ENCODE measurements at regions not wholly inside any gene's neighbourhood (a gene's known extent, or its start where the extent isn't known, plus 50 kb on each side); places are given as distances from the start of the nearest gene placed in this dataset.

DNA sequence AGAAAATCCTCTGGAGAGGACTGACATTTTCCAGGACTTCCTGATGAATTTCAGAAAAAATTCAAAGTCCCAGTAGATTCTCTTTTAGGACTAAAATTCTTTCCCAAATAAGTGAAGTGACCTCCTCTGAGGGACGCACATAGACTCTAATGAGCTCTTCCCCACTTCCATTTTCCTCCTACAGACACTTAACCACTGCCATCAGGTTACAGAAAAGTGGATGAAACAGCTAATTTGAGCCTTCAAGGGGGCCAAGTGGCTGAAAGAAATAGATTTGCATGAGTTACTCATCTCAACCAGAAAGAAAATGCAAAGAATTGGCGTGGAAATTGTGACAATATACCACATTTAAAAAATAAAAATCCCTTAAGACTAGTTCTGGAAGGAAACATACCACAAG is 185.3 kb upstream of the EDNRB start:
- TF ChIP-seq, protein P1, sequence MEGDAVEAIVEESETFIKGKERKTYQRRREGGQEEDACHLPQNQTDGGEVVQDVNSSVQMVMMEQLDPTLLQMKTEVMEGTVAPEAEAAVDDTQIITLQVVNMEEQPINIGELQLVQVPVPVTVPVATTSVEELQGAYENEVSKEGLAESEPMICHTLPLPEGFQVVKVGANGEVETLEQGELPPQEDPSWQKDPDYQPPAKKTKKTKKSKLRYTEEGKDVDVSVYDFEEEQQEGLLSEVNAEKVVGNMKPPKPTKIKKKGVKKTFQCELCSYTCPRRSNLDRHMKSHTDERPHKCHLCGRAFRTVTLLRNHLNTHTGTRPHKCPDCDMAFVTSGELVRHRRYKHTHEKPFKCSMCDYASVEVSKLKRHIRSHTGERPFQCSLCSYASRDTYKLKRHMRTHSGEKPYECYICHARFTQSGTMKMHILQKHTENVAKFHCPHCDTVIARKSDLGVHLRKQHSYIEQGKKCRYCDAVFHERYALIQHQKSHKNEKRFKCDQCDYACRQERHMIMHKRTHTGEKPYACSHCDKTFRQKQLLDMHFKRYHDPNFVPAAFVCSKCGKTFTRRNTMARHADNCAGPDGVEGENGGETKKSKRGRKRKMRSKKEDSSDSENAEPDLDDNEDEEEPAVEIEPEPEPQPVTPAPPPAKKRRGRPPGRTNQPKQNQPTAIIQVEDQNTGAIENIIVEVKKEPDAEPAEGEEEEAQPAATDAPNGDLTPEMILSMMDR (conservative IDR thresholded peaks at IDR 0.05; ENCODE audit: low read length): no peak
- TF ChIP-seq EZH2phosphoT487 (IDR thresholded peaks at IDR 0.05; ENCODE audit: borderline replicate concordance): no peak

All from Loucy (cell line).